ENCODE measurements at regions not wholly inside any gene's neighbourhood (a gene's known extent, or its start where the extent isn't known, plus 50 kb on each side); places are given as distances from the start of the nearest gene placed in this dataset.

GRCh38 chr16:26648851-26649250, 417.9 kb upstream of the C16orf82 start:
- ATAC-seq (ENCODE audit: insufficient number of reproducible peaks, low FRiP score, low read depth) = no peak
- DNase-seq (ENCODE audit: low spot score) = no peak

GRCh38 chr16:26649381-26650045, 417.2 kb upstream of the C16orf82 start:
- no peak for TF ChIP-seq CTCF (IDR thresholded peaks at IDR 0.05)
- H3K4me3 ChIP-seq = no peak overlapping the region
- DNase-seq (ENCODE audit: low spot score) = no peak

More at GRCh38 chr16:26648851-26649250, 417.9 kb upstream of the C16orf82 start:
- TF ChIP-seq CTCF (IDR thresholded peaks at IDR 0.05) = no peak
- H3K36me3 ChIP-seq = no peaks in the 10 kb centered on the region
- H3K27me3 ChIP-seq (replicated peaks; ENCODE audit: insufficient read depth) = no peaks in the 10 kb centered on the region
- H3K27ac ChIP-seq = no peak overlapping the region
- H3K9me3 ChIP-seq = no peaks in the 10 kb centered on the region
- H3K4me1 ChIP-seq (ENCODE audit: control insufficient read depth in 1 of 2, low read depth in 2 of 2) = no peaks in the 10 kb centered on the region
- H3K4me3 ChIP-seq = no peak overlapping the region

GRCh38 chr16:26651464-26651863, 415.3 kb upstream of the C16orf82 start:
- Histone ChIP-seq H3K9me3 (no peaks in the 10 kb centered on the region), H3K4me3 (no peak overlapping the region), H3K27me3 (replicated peaks; ENCODE audit: insufficient read depth) (no peaks in the 10 kb centered on the region), H3K36me3 (no peaks in the 10 kb centered on the region), H3K4me1 (ENCODE audit: control insufficient read depth in 1 of 2, low read depth in 2 of 2) (no peaks in the 10 kb centered on the region), H3K27ac (no peak overlapping the region)
- ATAC-seq (ENCODE audit: insufficient number of reproducible peaks, low FRiP score, low read depth) (no peak), DNase-seq (ENCODE audit: low spot score) (no peak)
- no peak for TF ChIP-seq CTCF (IDR thresholded peaks at IDR 0.05)

More at GRCh38 chr16:26649381-26650045, 417.2 kb upstream of the C16orf82 start:
- ATAC-seq (ENCODE audit: insufficient number of reproducible peaks, low FRiP score, low read depth) = no peak
- H3K27me3 ChIP-seq (replicated peaks; ENCODE audit: insufficient read depth) = no peaks in the 10 kb centered on the region
- no peaks in the 10 kb centered on the region for H3K9me3 ChIP-seq
- H3K36me3 ChIP-seq = no peaks in the 10 kb centered on the region
- no peak overlapping the region for H3K27ac ChIP-seq
- H3K4me1 ChIP-seq (ENCODE audit: control insufficient read depth in 1 of 2, low read depth in 2 of 2) = no peaks in the 10 kb centered on the region

GRCh38 chr16:26651884-26652283, 414.8 kb upstream of the C16orf82 start:
- no peak for TF ChIP-seq CTCF (IDR thresholded peaks at IDR 0.05)
- Histone ChIP-seq H3K36me3 (no peaks in the 10 kb centered on the region), H3K27me3 (replicated peaks; ENCODE audit: insufficient read depth) (no peaks in the 10 kb centered on the region), H3K27ac (no peak overlapping the region), H3K4me3 (no peak overlapping the region), H3K4me1 (ENCODE audit: control insufficient read depth in 1 of 2, low read depth in 2 of 2) (no peaks in the 10 kb centered on the region), H3K9me3 (no peaks in the 10 kb centered on the region)
- ATAC-seq (ENCODE audit: insufficient number of reproducible peaks, low FRiP score, low read depth) = no peak
- no peak for DNase-seq (ENCODE audit: low spot score)

GRCh38 chr16:26658486-26658885, 408.2 kb upstream of the C16orf82 start:
- Histone ChIP-seq H3K27ac (no peak overlapping the region), H3K9me3 (no peaks in the 10 kb centered on the region), H3K4me1 (ENCODE audit: control insufficient read depth in 1 of 2, low read depth in 2 of 2) (no peaks in the 10 kb centered on the region), H3K4me3 (no peak overlapping the region), H3K27me3 (replicated peaks; ENCODE audit: insufficient read depth) (no peaks in the 10 kb centered on the region), H3K36me3 (no peaks in the 10 kb centered on the region)
- TF ChIP-seq CTCF (IDR thresholded peaks at IDR 0.05) = no peak
- DNase-seq (ENCODE audit: low spot score) = no peak
- no peak for ATAC-seq (ENCODE audit: insufficient number of reproducible peaks, low FRiP score, low read depth)
